LNCaP clone FGC (cell line): ENCODE measurements at regions not wholly inside any gene's neighbourhood (a gene's known extent, or its start where the extent isn't known, plus 50 kb on each side); places are given as distances from the start of the nearest gene placed in this dataset.

Source experiments
- DNase-seq: peaks from one replicate; pipeline ENCODE4 v3.0.0-alpha.2; 2011; ENCODE audit warnings: low read depth
- H3K4me3 ChIP-seq: 2 replicates; pipeline ENCODE4 v1.5.1; 2011; ENCODE audit warnings: mild to moderate bottlenecking, low read depth, low read length, control low read depth
- TF ChIP-seq, protein P1 (sequence below): IDR thresholded peaks from 2 replicates; pipeline ENCODE4 v1.5.1; 2012; ENCODE audit warnings: mild to moderate bottlenecking; ENCODE audit not compliant: control insufficient read depth, insufficient read depth; ENCODE audit errors: extremely low read depth

GRCh38 chr3:117018655-117019054 lies 309.1 kb downstream of the TUSC7 start:
- TF ChIP-seq, protein P1, sequence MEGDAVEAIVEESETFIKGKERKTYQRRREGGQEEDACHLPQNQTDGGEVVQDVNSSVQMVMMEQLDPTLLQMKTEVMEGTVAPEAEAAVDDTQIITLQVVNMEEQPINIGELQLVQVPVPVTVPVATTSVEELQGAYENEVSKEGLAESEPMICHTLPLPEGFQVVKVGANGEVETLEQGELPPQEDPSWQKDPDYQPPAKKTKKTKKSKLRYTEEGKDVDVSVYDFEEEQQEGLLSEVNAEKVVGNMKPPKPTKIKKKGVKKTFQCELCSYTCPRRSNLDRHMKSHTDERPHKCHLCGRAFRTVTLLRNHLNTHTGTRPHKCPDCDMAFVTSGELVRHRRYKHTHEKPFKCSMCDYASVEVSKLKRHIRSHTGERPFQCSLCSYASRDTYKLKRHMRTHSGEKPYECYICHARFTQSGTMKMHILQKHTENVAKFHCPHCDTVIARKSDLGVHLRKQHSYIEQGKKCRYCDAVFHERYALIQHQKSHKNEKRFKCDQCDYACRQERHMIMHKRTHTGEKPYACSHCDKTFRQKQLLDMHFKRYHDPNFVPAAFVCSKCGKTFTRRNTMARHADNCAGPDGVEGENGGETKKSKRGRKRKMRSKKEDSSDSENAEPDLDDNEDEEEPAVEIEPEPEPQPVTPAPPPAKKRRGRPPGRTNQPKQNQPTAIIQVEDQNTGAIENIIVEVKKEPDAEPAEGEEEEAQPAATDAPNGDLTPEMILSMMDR: no peak
- no peak for DNase-seq
- H3K4me3 ChIP-seq: no peak overlapping the region

DNA sequence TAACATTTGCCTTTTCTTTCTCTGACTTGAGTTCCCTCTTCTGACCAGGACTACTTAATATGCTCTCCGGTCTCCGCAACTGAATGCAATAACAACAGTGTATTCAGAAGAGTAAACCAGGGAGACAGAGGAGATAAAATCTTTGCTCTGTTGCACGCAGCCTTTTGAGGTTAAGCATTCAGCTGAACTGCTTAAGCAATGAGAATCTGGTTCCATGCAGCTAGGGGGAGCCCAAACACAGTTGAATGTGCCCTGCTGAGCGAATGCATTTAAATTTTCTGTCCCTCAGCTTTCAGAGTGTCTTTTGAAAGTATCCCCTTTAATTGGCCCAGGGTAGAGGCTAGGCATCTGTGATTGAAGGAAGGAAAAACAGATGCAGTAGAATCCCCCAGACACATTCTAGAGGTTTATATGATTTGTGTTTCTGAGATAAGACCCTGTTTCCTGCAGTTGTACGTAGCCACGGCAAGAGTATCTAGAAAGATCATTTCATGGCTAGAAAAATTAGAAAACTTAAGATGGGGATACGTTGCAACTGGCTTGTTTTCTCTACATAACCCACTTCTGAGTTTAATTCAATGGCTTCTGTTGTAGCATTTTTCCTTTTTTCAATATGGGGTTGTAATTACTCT lies 309.6 kb downstream of the TUSC7 start:
- TF ChIP-seq, protein P1: peak; percentile 98
- DNase-seq: peak; percentile 70
- H3K4me3 ChIP-seq: no peak overlapping the region

GRCh38 chr3:117026401-117026800 lies 316.8 kb downstream of the TUSC7 start:
- H3K4me3 ChIP-seq: no peak overlapping the region
- no peak for DNase-seq
- TF ChIP-seq, protein P1: no peak

DNA sequence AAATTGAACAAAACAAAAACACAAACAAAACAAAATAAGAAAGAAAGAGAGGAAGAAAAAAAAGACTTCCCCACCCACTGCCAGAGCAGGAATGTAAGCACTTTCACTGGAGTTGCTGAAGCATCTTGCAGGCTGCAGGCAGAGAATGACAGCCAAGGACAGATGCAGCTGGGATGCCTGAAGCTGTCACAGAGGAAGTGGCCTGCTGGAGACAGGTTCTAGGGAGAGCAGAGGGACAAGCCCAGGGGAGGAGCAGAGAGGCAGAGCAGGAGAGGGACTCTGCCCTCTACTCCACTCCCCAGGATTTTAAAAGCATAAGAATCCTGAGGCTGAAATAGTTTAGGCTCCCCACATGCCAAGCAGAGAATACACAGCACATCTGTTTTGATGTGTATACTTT lies 326.2 kb downstream of the TUSC7 start:
- DNase-seq: no peak
- no peak overlapping the region for H3K4me3 ChIP-seq
- TF ChIP-seq, protein P1: no peak

DNA sequence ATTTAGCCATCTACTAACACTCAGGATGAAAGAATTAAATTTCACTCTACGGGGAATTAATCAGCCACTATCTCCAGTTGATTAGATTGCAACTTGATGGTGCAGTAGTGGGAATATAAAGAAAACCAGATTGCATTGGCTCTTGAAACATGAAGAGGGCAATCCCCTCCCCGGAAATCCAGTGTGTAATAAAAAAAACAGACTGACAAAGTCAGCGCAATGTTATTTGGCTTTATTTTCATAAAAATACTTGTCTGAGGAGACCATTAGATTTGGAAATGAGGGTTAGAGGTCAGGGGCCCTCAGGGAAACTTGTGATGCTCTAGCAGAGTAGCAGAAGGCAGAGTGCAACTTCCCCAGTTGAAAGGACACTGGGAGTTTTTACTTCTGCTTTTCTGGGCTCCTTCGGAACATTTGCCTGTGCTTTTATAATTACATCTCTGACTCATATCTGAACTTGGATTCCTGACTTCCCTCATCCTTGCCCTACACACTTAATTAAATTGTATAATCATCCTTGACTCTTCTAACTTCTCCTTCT lies 326.8 kb downstream of the TUSC7 start:
- H3K4me3 ChIP-seq: no peak overlapping the region
- TF ChIP-seq, protein P1: no peak
- no peak for DNase-seq

- no peak for DNase-seq
- no peak overlapping the region for H3K4me3 ChIP-seq
- TF ChIP-seq, protein P1: peak; percentile 21; the same call in 1 of the 2 replicates
Measured at GRCh38 chr3:117045143-117045542, 335.6 kb downstream of the TUSC7 start.
